Lung microvascular endothelial cell (primary cell): ENCODE measurements at regions not wholly inside any gene's neighbourhood (a gene's known extent, or its start where the extent isn't known, plus 50 kb on each side); places are given as distances from the start of the nearest gene placed in this dataset.
A peak's percentile ranks its signal among the peaks of the same experiment; 100 is the strongest.

ENCODE experiments used
- DNase-seq, 2 donors: peaks; one replicate each; pipeline versions ENCODE4 v3.0.0 to v3.0.0-alpha.2; 2010; ENCODE audit warnings: low read depth in 2 of 2

- no peak for DNase-seq
Measured at GRCh38 chr5:144002876-144003275, 167.6 kb downstream of the YIPF5 start.

- peak in 1 of 2 donors; percentile 24 for DNase-seq
Measured at GRCh38 chr5:144003636-144004035, 166.8 kb downstream of the YIPF5 start.

GRCh38 chr5:144004146-144004545 lies 166.3 kb downstream of the YIPF5 start:
- DNase-seq = no peak

GRCh38 chr5:144004751-144005150 lies 165.7 kb downstream of the YIPF5 start:
- no peak for DNase-seq

GRCh38 chr5:144009116-144009515 lies 161.3 kb downstream of the YIPF5 start:
- DNase-seq = no peak

GRCh38 chr5:144011388-144011787 lies 159.1 kb downstream of the YIPF5 start:
- DNase-seq = no peak

GRCh38 chr5:144013816-144014215 lies 156.6 kb downstream of the YIPF5 start:
- DNase-seq = no peak

- peak in 1 of 2 donors; percentile 45 for DNase-seq
Measured at GRCh38 chr5:144015961-144016360, 154.5 kb downstream of the YIPF5 start.

GRCh38 chr5:144017119-144017518 lies 153.3 kb downstream of the YIPF5 start:
- DNase-seq = no peak

GRCh38 chr5:144017631-144018030 lies 152.8 kb downstream of the YIPF5 start:
- DNase-seq = no peak

GRCh38 chr5:144024090-144024489 lies 146.4 kb downstream of the YIPF5 start:
- no peak for DNase-seq

GRCh38 chr5:144024545-144024944 lies 145.9 kb downstream of the YIPF5 start:
- no peak for DNase-seq

GRCh38 chr5:144026286-144026685 lies 144.2 kb downstream of the YIPF5 start:
- DNase-seq = no peak

GRCh38 chr5:144028058-144028457 lies 142.4 kb downstream of the YIPF5 start:
- DNase-seq = peak in 1 of 2 donors; percentile 48

- DNase-seq = peak in 1 of 2 donors; percentile 37
Measured at GRCh38 chr5:144028636-144029035, 141.8 kb downstream of the YIPF5 start.

GRCh38 chr5:144030904-144031303 lies 139.6 kb downstream of the YIPF5 start:
- no peak for DNase-seq

- no peak for DNase-seq
Measured at GRCh38 chr5:144032375-144032774, 138.1 kb downstream of the YIPF5 start.

- DNase-seq = no peak
Measured at GRCh38 chr5:144033486-144033885, 137.0 kb downstream of the YIPF5 start.

GRCh38 chr5:144035046-144035740 lies 135.3 kb downstream of the YIPF5 start:
- DNase-seq = no peak

- no peak for DNase-seq
Measured at GRCh38 chr5:144036476-144036875, 134.0 kb downstream of the YIPF5 start.

GRCh38 chr5:144040615-144041305 lies 129.7 kb downstream of the YIPF5 start:
- no peak for DNase-seq

GRCh38 chr5:144042156-144042555 lies 128.3 kb downstream of the YIPF5 start:
- no peak for DNase-seq

- DNase-seq = no peak
Measured at GRCh38 chr5:144048259-144048856, 122.1 kb downstream of the YIPF5 start.
